ENCODE measurements at regions not wholly inside any gene's neighbourhood (a gene's known extent, or its start where the extent isn't known, plus 50 kb on each side); places are given as distances from the start of the nearest gene placed in this dataset.

DNA sequence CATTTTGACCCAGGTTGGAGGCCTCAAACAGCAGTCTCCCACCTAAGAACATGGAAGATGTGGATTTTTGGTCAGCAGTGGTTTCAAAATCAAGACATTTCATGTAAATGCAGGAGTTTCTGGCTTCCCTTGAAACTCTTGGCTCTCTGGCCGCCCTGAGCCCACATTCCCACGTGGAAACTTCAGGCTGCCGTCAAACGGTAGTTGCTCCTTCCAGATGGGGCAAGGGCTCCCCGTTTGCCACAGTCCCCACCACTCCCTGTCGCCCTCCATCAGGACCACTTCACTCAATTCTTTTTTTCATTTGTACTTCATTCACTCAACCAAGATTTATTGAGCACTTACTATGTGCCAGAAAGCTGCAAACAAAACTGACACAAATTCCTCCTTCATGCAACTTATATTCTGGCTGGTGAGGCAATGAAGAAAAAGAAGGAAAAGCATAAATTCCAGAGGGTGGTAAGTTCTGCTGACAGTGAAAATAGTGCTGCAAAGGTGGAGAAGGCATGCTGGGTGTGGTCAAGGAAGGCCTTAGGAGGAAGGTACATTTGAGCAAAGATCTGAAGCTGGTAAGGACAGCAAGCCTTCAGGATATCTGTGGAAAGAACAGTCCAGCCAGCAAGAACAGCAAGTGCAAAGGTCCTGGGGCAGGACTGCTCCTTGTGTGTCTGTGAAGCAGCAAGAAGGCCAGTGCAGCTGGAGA is 62.9 kb upstream of the PTPN1 start:
- TF ChIP-seq, protein P1, sequence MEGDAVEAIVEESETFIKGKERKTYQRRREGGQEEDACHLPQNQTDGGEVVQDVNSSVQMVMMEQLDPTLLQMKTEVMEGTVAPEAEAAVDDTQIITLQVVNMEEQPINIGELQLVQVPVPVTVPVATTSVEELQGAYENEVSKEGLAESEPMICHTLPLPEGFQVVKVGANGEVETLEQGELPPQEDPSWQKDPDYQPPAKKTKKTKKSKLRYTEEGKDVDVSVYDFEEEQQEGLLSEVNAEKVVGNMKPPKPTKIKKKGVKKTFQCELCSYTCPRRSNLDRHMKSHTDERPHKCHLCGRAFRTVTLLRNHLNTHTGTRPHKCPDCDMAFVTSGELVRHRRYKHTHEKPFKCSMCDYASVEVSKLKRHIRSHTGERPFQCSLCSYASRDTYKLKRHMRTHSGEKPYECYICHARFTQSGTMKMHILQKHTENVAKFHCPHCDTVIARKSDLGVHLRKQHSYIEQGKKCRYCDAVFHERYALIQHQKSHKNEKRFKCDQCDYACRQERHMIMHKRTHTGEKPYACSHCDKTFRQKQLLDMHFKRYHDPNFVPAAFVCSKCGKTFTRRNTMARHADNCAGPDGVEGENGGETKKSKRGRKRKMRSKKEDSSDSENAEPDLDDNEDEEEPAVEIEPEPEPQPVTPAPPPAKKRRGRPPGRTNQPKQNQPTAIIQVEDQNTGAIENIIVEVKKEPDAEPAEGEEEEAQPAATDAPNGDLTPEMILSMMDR (IDR thresholded peaks at IDR 0.05), result no peak
- TF ChIP-seq POLR2A (IDR thresholded peaks at IDR 0.05), result no peak

All from adrenal gland (tissue), 5 donors.